GM18870 (cell line): ENCODE measurements at regions not wholly inside any gene's neighbourhood (a gene's known extent, or its start where the extent isn't known, plus 50 kb on each side); places are given as distances from the start of the nearest gene placed in this dataset.
"Not testable (repeated sequence)": the region's sequence is repeated elsewhere in the genome, so short reads cannot be mapped to it uniquely, and the experiment has no call there.

ENCODE experiments used
- ATAC-seq: cut with Tn5 transposase; IDR thresholded peaks from one replicate; pipeline ENCODE4 v1.9.1; 2021; ENCODE audit warnings: moderate library complexity; ENCODE audit not compliant: unreplicated experiment

DNA sequence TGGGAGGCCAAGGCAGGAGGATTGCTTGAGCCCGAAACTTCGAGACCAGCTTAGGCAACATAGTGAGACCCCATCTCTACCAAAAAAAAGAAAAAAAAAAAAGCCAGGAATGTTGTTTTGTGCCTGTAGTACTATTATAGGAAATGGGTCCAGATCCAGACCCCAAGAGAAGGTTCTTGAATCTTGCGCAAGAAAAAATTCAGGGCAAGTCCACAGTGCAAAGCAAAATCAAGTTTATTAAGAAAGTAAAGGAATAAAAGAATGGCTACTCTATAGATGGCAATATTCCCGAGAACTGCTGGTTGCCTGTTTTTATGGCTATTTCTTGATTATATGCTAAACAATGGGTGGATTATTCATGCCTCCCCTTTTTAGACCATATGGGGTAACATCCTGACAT lies 51.2 kb upstream of the RDX start:
- no peak for ATAC-seq

DNA sequence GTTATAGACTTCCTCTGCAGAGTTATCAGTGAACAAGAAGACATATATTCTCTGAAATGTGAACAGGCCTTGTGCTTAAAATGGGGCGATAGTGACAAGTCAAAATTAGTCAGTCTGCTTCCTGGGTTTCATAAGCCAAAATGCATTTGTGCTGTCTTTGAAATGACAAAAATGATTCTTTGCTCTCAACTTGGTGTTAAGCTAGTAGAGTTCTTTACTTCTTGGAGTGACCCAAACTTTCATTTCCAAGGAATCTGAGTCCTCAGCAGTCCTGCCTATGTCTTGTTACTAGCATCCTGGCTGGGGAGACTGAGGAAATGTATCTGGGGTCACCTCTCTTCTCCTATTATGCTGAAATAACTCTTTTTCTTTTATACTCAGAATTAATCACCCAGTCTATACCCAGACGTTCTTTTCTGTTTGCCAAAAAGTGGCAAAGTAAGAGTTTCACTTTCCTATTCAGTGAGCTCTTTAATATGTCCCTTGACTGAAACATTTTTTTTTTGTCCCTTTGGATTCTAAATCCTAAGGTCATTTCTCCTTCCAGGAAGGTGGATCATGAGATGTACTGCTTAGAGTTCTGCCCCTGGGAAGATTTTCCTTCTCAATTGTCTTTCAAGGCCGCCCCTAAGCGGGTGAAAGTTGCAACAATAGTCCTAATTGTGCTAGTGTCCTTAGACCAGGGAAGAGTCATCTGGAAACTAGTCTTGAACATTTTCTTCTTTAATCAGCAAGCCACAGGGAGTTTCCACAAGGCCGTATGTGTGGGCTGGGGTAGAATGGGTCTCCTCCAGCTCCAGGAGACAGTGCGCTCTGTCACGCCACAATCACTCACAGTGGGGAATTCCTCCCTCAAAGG lies 53.0 kb upstream of the RDX start:
- peak; percentile 88 for ATAC-seq

DNA sequence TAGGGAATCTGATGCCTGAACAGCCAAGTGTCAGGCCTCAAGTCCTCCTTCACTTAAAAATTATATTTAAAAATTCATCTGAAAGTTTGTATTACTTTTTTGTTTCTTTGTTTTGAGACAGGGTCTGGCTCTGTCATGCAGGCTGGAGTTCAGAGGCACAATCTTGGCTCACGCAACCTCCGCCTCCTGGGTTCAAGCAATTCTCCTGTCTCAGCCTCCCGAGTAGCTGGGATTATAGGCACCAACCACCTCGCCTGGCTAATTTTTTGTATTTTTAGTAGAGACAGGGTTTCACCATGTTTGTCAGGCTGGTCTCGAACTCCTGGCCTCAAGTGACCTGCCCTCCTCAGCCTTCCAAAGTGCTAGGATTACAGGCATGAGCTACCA lies 53.6 kb upstream of the RDX start:
- not testable (repeated sequence) for ATAC-seq

- no peak for ATAC-seq
Measured at GRCh38 chr11:110355011-110355744, 58.8 kb upstream of the RDX start.

DNA sequence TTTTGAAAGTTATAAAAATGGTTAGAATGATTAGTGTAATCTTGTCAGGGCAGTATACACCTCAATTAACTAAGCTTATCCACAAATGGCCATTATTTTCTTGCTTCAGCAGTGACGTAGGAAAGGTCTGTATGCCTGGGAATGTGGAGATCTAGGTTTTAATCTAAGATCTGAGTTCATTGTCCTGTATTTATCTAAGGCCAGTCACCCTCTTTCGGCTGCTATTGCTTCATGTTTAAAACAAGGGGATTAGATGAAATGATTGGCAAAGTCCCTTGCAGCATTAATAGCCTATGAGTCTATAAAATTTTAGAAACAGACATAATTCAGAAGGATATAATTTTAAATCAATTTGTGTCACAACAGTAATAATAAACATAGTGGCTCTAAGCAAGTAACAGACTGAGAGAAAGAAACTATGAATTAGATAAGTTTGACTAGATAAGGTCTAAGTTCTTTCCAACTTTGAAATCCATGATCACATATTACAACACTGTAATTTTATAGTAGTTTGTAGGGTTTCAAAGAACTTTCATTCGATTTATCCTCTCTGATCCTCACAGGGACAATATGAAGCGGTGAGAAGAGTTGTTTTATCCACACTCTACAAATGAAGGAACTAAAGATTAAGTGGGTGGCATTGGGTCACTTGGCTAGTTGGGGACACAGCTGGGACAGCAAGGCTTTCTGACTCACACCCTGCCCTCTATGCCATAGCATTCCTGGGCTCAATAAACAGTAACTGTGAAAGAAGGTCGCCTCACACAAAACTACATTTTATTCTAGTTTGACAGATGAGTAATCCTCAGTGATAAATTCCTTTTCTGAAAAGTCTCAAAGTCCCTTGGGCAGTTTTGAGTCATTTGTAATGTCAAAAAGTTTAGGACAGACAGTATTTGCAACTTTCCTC lies 60.6 kb upstream of the RDX start:
- ATAC-seq, result no peak

GRCh38 chr11:110358336-110358735 lies 61.9 kb upstream of the RDX start:
- no peak for ATAC-seq

DNA sequence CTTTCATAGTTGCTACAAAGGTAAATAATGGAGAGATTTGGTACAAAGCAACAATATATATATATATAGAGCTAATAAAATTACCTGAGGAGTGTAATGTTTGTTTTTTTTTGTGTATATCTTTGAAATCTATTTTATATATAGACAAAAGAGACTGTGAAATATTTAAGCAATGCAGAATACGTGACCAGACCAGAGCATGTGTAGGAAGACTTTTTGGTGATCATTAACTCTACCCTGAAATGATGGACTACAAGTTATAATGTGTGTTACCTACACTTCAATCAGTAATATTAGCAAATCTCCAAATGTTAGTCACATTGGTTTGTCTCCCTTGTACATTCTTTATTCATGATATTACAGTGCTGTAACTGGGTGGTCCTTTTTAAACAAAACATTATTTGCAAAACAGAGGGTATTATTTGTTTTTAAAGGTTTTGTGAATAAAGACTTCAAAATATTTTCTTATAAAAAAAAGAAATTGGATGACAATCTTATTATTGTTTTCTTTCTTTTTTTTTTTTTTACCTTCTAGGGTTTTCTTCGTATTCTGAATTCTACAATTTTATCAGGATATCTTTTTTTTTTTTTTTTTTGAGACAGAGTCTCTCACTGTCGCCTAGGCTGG lies 64.5 kb upstream of the RDX start:
- ATAC-seq, result not testable (repeated sequence)

- peak; percentile 47 for ATAC-seq
Measured at GRCh38 chr11:110362971-110363509, 66.6 kb upstream of the RDX start.

DNA sequence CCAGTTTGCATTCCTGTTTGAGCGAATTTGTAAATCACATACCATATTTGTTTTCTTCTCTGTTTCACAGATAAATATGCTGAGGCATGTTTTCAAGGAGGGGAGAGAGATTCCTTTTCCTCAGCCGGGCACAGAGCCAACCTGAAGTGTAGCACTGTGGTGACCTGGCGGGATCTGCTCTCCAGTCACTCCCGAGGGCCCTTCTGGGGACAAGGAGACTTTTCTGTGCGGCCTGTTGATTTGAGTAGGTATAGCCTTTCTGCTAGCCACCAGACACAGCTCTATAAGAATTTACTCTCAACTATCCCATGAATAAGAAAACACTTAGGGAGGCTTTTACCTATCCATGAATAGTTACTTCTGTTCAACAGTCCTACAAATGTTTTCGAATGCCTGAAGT lies 63.5 kb upstream of the FDX1 start:
- no peak for ATAC-seq

DNA sequence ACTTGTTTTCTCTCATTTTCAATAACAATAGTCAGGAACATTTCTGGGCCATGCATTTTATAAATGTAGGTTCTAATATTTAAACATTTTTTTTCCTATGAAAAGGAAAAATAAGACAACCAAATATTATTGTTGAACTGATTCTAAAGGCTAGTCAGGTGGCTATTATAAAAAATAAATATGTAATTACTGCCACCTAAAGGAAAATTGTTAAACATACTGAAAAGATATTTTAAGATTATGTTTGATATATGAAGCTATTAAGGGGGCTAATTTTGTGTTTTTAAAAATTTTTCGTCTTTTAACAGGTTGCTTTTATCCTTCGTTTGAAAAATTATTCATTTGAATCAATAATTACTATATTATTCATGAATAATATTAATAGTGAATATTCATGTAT lies 62.2 kb upstream of the FDX1 start:
- ATAC-seq, result no peak

GRCh38 chr11:110371084-110371483 lies 58.7 kb upstream of the FDX1 start:
- ATAC-seq, result no peak

GRCh38 chr11:110373051-110373702 lies 56.6 kb upstream of the FDX1 start:
- ATAC-seq, result peak; percentile 92

- ATAC-seq, result no peak
Measured at GRCh38 chr11:110374921-110375320, 54.8 kb upstream of the FDX1 start.

- ATAC-seq, result no peak
Measured at GRCh38 chr11:110375351-110375750, 54.4 kb upstream of the FDX1 start.

DNA sequence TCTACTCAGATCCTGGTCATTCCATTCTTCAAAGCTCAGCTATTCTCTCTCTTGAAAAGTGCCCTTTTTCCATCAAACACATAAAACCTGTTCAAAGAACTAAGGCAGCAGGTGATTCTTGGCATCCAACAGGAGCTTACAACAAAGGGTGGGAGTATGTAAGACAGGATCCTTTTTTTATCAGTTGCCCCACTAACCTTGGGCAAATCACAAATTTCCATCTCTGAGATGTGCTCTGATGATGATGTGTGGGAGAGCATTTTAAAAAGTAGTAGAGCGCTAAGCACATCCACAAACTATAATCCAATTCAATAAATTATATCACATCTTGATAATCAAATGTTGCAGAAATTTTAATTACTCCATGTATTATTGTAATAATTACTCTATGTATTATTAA lies 53.7 kb upstream of the FDX1 start:
- no peak for ATAC-seq

DNA sequence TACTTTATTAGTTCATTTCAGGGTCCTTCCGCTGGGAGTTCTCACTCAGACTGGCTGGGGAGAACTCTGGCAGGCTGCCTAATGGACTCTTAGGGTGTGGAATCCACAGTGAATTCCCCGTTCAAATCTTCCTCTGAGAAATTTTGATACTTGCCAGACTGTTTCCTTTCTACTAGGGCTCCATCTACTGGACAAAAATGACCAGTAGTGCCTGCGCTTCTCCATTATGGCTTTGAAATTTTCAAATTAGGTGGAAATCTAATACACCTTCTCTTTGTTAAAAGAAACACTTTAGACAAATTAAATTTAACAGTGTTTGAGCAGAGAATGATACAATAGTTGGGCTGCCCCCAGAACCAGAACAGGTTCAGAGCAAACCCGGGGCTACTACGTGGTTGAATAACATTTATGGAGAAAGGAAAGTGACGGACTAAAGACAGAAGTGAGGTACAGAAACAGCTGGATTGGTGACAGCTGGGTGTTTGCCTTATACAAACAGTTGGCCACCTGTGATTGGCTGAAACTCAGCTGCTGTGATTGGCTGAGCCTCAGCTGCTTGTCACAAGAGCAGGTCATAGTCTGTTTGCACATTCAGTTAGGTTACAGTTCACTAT lies 52.9 kb upstream of the FDX1 start:
- peak; percentile 41 for ATAC-seq

DNA sequence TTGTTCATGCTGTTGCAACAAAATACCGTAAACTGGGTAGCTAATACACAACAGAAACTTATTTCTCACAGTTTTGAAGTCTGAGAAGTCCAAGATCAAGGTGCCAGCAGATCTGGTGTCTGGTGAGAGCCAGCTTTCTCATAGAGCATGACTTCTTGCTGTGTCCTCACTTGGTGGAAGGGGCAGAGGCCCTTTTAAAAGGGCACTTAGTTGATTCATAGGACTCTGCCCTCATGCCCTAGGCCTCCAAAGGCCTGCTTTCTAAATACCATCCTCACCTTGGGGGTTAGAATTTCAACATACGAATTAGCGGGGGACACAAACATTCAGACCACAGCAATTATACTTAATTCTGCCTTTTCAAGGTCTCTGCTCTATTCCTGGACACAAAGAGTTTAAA lies 52.3 kb upstream of the FDX1 start:
- ATAC-seq, result no peak

GRCh38 chr11:110379261-110379660 lies 50.5 kb upstream of the FDX1 start:
- ATAC-seq, result no peak

- no peak for ATAC-seq
Measured at GRCh38 chr11:110379936-110380335, 49.8 kb upstream of the FDX1 start.
